Fibroblast of mammary gland (primary cell): ENCODE measurements at regions not wholly inside any gene's neighbourhood (a gene's known extent, or its start where the extent isn't known, plus 50 kb on each side); places are given as distances from the start of the nearest gene placed in this dataset.

Experiments used
- DNase-seq: peaks from one replicate; pipeline ENCODE4 v3.0.0-alpha.2; 2010; ENCODE audit warnings: low read depth
- H3K4me3 ChIP-seq: 2 replicates; pipeline ENCODE4 v1.5.1; 2011; ENCODE audit warnings: low read depth, mild to moderate bottlenecking, low read length, moderate library complexity; ENCODE audit not compliant: control insufficient read depth
- CTCF ChIP-seq: conservative IDR thresholded peaks from 2 replicates; pipeline ENCODE4 v1.5.1; 2011; ENCODE audit warnings: low read depth, low read length, inconsistent platforms; ENCODE audit not compliant: control insufficient read depth, insufficient read depth

- no peak overlapping the region for H3K4me3 ChIP-seq
- DNase-seq = no peak
- no peak for TF ChIP-seq CTCF
Measured at GRCh38 chr11:92306966-92307510, 82.4 kb downstream of the FAT3 start.

GRCh38 chr11:92308366-92308765 is 83.7 kb downstream of the FAT3 start:
- no peak for DNase-seq
- H3K4me3 ChIP-seq = no peak overlapping the region
- TF ChIP-seq CTCF = no peak

- TF ChIP-seq CTCF = no peak
- DNase-seq = no peak
- H3K4me3 ChIP-seq = no peak overlapping the region
Measured at GRCh38 chr11:92311616-92312449, 87.2 kb downstream of the FAT3 start.

GRCh38 chr11:92313784-92314183 is 89.2 kb downstream of the FAT3 start:
- no peak overlapping the region for H3K4me3 ChIP-seq
- no peak for DNase-seq
- TF ChIP-seq CTCF = no peak

GRCh38 chr11:92314499-92314898 is 89.9 kb downstream of the FAT3 start:
- no peak for DNase-seq
- H3K4me3 ChIP-seq = no peak overlapping the region
- no peak for TF ChIP-seq CTCF

GRCh38 chr11:92316106-92316809 is 91.6 kb downstream of the FAT3 start:
- DNase-seq = no peak
- H3K4me3 ChIP-seq = no peak overlapping the region
- TF ChIP-seq CTCF = no peak
